GM12878 (cell line): ENCODE measurements at regions not wholly inside any gene's neighbourhood (a gene's known extent, or its start where the extent isn't known, plus 50 kb on each side); places are given as distances from the start of the nearest gene placed in this dataset.

Experiments
- ATAC-seq: fragments of 200-7000 bp; cut with Tn5 transposase; 3 replicates; pipeline ENCODE4 v1.9.1; 2020; ENCODE audit warnings: mild to moderate bottlenecking, moderate library complexity
- BruUV-seq: library from RNA; stranded (reverse); fragments of 400-500 nt; replicated peaks from 2 replicates; lab custom pipeline; 2021; lab: Mats Ljungman, UMichigan
- CTCF ChIA-PET: fragments of 300-600 bp; sonication (Branson Sonifier 250); formaldehyde crosslinking; extraction: SDS; loops from one replicate; lab custom pipeline; 2021; ENCODE audit warnings: inconsistent platforms; lab: Yijun Ruan, JAX
- POLR2A ChIA-PET: fragments of 350-600 bp; formaldehyde crosslinking; extraction: SDS; loops from one replicate; lab custom pipeline; 2021; ENCODE audit warnings: inconsistent platforms; lab: Charles Lee
- RAD21 ChIA-PET: fragments of 300-600 bp; sonication (Branson Sonifier 250); formaldehyde crosslinking; loops from one replicate; lab custom pipeline; 2023; ENCODE audit warnings: antibody characterized with exemption; ENCODE audit not compliant: unreplicated experiment; lab: Charles Lee
- SMC1A ChIA-PET: fragments of 300-600 bp; sonication (Branson Sonifier 250); formaldehyde crosslinking; loops from one replicate; lab custom pipeline; 2023; ENCODE audit not compliant: unreplicated experiment, uncharacterized antibody; lab: Charles Lee
- DNase-seq: peaks from one replicate; pipeline ENCODE4 v3.0.0-alpha.2; 2011; ENCODE audit warnings: low read depth, low spot score
- FAIRE-seq: peaks from 3 replicates; lab custom pipeline; 2011; peaks lifted over from hg19 to GRCh38; lab: Jason Lieb, UNC
- H2AFZ ChIP-seq: 2 replicates; pipeline ENCODE4 v1.6.0; 2011; ENCODE audit warnings: low read depth, low read length, control low read depth; ENCODE audit not compliant: control insufficient read depth
- H3K27ac ChIP-seq: 2 replicates; pipeline ENCODE4 v1.5.1; 2011; ENCODE audit warnings: control low read depth; ENCODE audit not compliant: control insufficient read depth, insufficient read depth
- H3K27me3 ChIP-seq, 2 experiments: replicated peaks in 1 of 2; 2 replicates each; pipeline versions ENCODE4 v1.6.0 to v1.6.1; 2011; ENCODE audit warnings: low read length in 1 of 2; ENCODE audit not compliant: control insufficient read depth in 2 of 2, insufficient read depth in 2 of 2
- H3K36me3 ChIP-seq, 2 experiments: 2 replicates each; pipeline ENCODE4 v1.5.1; 2011; ENCODE audit warnings: low read length in 1 of 2; ENCODE audit not compliant: control insufficient read depth in 2 of 2, insufficient read depth in 2 of 2
- H3K4me1 ChIP-seq: 2 replicates; pipeline ENCODE4 v1.6.1; 2011; ENCODE audit warnings: mild to moderate bottlenecking, low read length, moderate library complexity, mixed read lengths; ENCODE audit not compliant: control insufficient read depth, insufficient read depth
- H3K4me2 ChIP-seq: 2 replicates; pipeline ENCODE4 v1.6.0; 2011; ENCODE audit warnings: control low read depth; ENCODE audit not compliant: control insufficient read depth, insufficient read depth
- H3K4me3 ChIP-seq: fragments of 200-600 bp; sonication (generic); 2 replicates; pipeline ENCODE4 v1.5.1; 2016
- H3K79me2 ChIP-seq: 2 replicates; pipeline ENCODE4 v1.6.0; 2011; ENCODE audit warnings: low read length; ENCODE audit not compliant: control insufficient read depth, insufficient read depth
- H3K9ac ChIP-seq: 2 replicates; pipeline ENCODE4 v1.8.0; 2011; ENCODE audit warnings: low read length, control low read depth, mixed read lengths; ENCODE audit not compliant: control insufficient read depth, insufficient read depth
- H3K9me3 ChIP-seq: replicated peaks from 3 replicates; pipeline ENCODE4 v1.5.1; 2011; ENCODE audit warnings: mild to moderate bottlenecking, low read length; ENCODE audit not compliant: control insufficient read depth, insufficient read depth
- H4K20me1 ChIP-seq: 2 replicates; pipeline ENCODE4 v1.6.0; 2011; ENCODE audit not compliant: control insufficient read depth, insufficient read depth
- CBX3 ChIP-seq: fragments of 200-600 bp; sonication (generic); IDR thresholded peaks from 2 replicates; pipeline ENCODE4 v1.6.1; 2016; ENCODE audit warnings: low read depth, borderline replicate concordance
- HSF1 ChIP-seq: fragments of 150-350 bp; IDR thresholded peaks from 2 replicates; pipeline ENCODE4 v1.6.1; 2014; ENCODE audit warnings: mild to moderate bottlenecking, low read depth, low read length
- MEF2B ChIP-seq: fragments of 450-650 bp; IDR thresholded peaks from 2 replicates; pipeline ENCODE4 v1.6.1; 2018; ENCODE audit warnings: mild to moderate bottlenecking, moderate library complexity; ENCODE audit not compliant: partially characterized antibody, poor library complexity, severe bottlenecking
- PAX8 ChIP-seq: fragments of 450-650 bp; IDR thresholded peaks from 2 replicates; pipeline ENCODE4 v1.6.1; 2017; ENCODE audit warnings: mild to moderate bottlenecking, moderate library complexity
- POU2F2 ChIP-seq: IDR thresholded peaks from 3 replicates; pipeline ENCODE4 v1.6.1; 2011; ENCODE audit warnings: low read depth, mild to moderate bottlenecking, low read length, borderline replicate concordance
- RELA ChIP-seq: fragments of 450-650 bp; IDR thresholded peaks from 2 replicates; pipeline ENCODE4 v1.8.0; 2014; ENCODE audit warnings: borderline replicate concordance; ENCODE audit not compliant: partially characterized antibody
- SMAD1 ChIP-seq: fragments of 450-650 bp; IDR thresholded peaks from 2 replicates; pipeline ENCODE4 v1.6.1; 2018; ENCODE audit warnings: mild to moderate bottlenecking, low read depth; ENCODE audit not compliant: partially characterized antibody
- SREBF1 ChIP-seq: IDR thresholded peaks from 2 replicates; pipeline ENCODE4 v1.6.1; 2012; ENCODE audit warnings: mild to moderate bottlenecking, low read length
- STAT3 ChIP-seq: IDR thresholded peaks from 2 replicates; pipeline ENCODE4 v1.6.1; 2011; ENCODE audit warnings: low read depth, low read length, improper control_type of control experiment
- SUPT20H ChIP-seq: IDR thresholded peaks from 2 replicates; pipeline ENCODE4 v1.6.1; 2011; ENCODE audit warnings: low read depth, mild to moderate bottlenecking, low read length, moderate library complexity, borderline replicate concordance; ENCODE audit not compliant: control insufficient read depth
- TARDBP ChIP-seq: IDR thresholded peaks from 2 replicates; pipeline ENCODE4 v1.6.1; 2016; ENCODE audit warnings: borderline replicate concordance
- TBL1XR1 ChIP-seq: IDR thresholded peaks from 2 replicates; pipeline ENCODE4 v1.6.1; 2012; ENCODE audit warnings: low read depth, low read length, improper control_type of control experiment
- ZNF384 ChIP-seq: IDR thresholded peaks from 2 replicates; pipeline ENCODE4 v1.6.1; 2012; ENCODE audit warnings: low read depth, mild to moderate bottlenecking, low read length, improper control_type of control experiment, borderline replicate concordance
- ZNF622 ChIP-seq: fragments of 450-650 bp; IDR thresholded peaks from 2 replicates; pipeline ENCODE4 v1.6.1; 2017; ENCODE audit warnings: mild to moderate bottlenecking, inconsistent platforms
- ZZZ3 ChIP-seq: IDR thresholded peaks from 2 replicates; pipeline ENCODE4 v1.6.1; 2011; ENCODE audit warnings: low read depth; ENCODE audit not compliant: control insufficient read depth, insufficient read length
- WGBS: methylation state at CpG from one replicate; pipeline ENCODE4 v1.1.6; 2016; ENCODE audit warnings: low lambda C conversion rate; ENCODE audit not compliant: insufficient replicate concordance, insufficient coverage; ENCODE audit errors: missing lambda C conversion rate; 5-methylcytosine and 5-hydroxymethylcytosine counted together
- in situ Hi-C: fragments of 300-500 bp; cut with MboI; formaldehyde crosslinking; loops from 9 replicates; pipeline ENCODE4 v1.14.3; 2018; ENCODE audit warnings: mixed read lengths
- intact Hi-C: fragments of 100-400 bp; cut with micrococcal nuclease; formaldehyde crosslinking; loops from one replicate; pipeline ENCODE4 v1.14.2; 2022; ENCODE audit not compliant: unreplicated experiment

- FAIRE-seq = no peak
- in situ Hi-C loops = no loop called here
- BruUV-seq = no TSS peak
Observed at GRCh38 chr13:104387510-104387909, 1321.3 kb upstream of the SLC10A2 start.

GRCh38 chr13:104385404-104385803, 1319.2 kb upstream of the SLC10A2 start:
- no TSS peak for BruUV-seq
- no peak overlapping the region for H3K9ac ChIP-seq
- ChIA-PET POLR2A (no interaction called here), CTCF (no interaction called here), SMC1A (no interaction called here), RAD21 (no interaction called here)
- TF ChIP-seq ZNF622 (no peak), CBX3 (no peak), PAX8 (no peak), HSF1 (no peak), RELA (no peak), POU2F2 (no peak), SUPT20H (no peak), TBL1XR1 (no peak), MEF2B (no peak), ZZZ3 (no peak), TARDBP (no peak), STAT3 (no peak), SREBF1 (no peak), SMAD1 (no peak)
- H3K27ac ChIP-seq = no peak overlapping the region
- in situ Hi-C loops (no loop called here), intact Hi-C loops (no loop called here)
- H4K20me1 ChIP-seq = no peaks in the 10 kb centered on the region
- no peak overlapping the region for H3K4me3 ChIP-seq
- no peaks in the 10 kb centered on the region for H3K9me3 ChIP-seq
- 0% methylated on average over 2 of the region's 2 CpGs for WGBS
- H3K79me2 ChIP-seq = no peaks in the 10 kb centered on the region
- H3K27me3 ChIP-seq = no peaks in the 10 kb centered on the region
- no peaks in the 10 kb centered on the region for H3K4me1 ChIP-seq
- H3K4me2 ChIP-seq = no peak overlapping the region
- DNase-seq = no peak
- H3K36me3 ChIP-seq = no peaks in the 10 kb centered on the region
- no peak for FAIRE-seq
- no peak overlapping the region for H2AFZ ChIP-seq
- ATAC-seq = no peak

More at GRCh38 chr13:104387510-104387909, 1321.3 kb upstream of the SLC10A2 start:
- DNase-seq (no peak), ATAC-seq (no peak)
- intact Hi-C loops = no loop called here
- Histone ChIP-seq H3K4me2 (no peak overlapping the region), H3K4me3 (no peak overlapping the region), H4K20me1 (no peaks in the 10 kb centered on the region), H3K27ac (no peak overlapping the region), H3K9ac (no peak overlapping the region), H3K9me3 (no peaks in the 10 kb centered on the region), H3K79me2 (no peaks in the 10 kb centered on the region), H3K27me3 (no peaks in the 10 kb centered on the region), H3K36me3 (no peaks in the 10 kb centered on the region), H2AFZ (no peak overlapping the region), H3K4me1 (no peaks in the 10 kb centered on the region)
- ChIA-PET POLR2A (no interaction called here), SMC1A (no interaction called here), CTCF (no interaction called here), RAD21 (no interaction called here)
- 20% methylated on average over 3 of the region's 3 CpGs for WGBS
- no peak for TF ChIP-seq ZNF384
